Mammary epithelial cell (primary cell): ENCODE measurements at regions not wholly inside any gene's neighbourhood (a gene's known extent, or its start where the extent isn't known, plus 50 kb on each side); places are given as distances from the start of the nearest gene placed in this dataset.
"Not testable (repeated sequence)": the region's sequence is repeated elsewhere in the genome, so short reads cannot be mapped to it uniquely, and the experiment has no call there.

Experiments used
- EZH2 ChIP-seq: IDR thresholded peaks from 2 replicates; pipeline ENCODE4 v1.6.1; 2012; ENCODE audit warnings: low read length, inconsistent platforms, borderline replicate concordance
- TF ChIP-seq, protein P1 (sequence below), 2 donors: IDR thresholded peaks in 1 of 2; conservative IDR thresholded peaks in 1 of 2; 2 replicates each; pipeline ENCODE4 v1.5.1; 2011 to 2012; ENCODE audit warnings: inconsistent platforms in 2 of 2, low read length in 2 of 2, mild to moderate bottlenecking in 2 of 2, control low read depth in 1 of 2, low read depth in 1 of 2; ENCODE audit not compliant: insufficient read depth in 1 of 2; ENCODE audit errors: extremely low read depth in 1 of 2

DNA sequence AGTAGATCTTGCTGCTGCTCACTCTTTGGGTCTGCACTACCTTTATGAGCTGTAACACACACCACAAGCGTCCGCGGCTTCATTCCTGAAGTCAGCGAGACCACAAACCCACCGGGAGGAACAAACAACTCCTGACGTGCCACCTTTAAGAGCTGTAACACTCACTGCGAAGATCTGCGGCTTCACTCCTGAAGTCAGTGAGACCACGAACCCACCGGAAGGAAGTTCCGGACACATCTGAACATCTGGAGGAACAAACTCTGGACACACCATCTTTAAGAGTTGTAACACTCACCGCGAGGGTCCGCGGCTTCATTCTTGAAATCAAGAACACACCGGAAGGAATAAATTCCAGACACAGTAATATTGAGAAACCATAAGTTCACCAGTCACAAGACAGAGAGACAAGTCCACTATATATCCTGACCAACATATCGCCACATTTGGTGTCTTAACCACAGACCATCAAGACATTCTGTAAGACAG is 58.4 kb upstream of the RNF38 start:
- TF ChIP-seq, protein P1, sequence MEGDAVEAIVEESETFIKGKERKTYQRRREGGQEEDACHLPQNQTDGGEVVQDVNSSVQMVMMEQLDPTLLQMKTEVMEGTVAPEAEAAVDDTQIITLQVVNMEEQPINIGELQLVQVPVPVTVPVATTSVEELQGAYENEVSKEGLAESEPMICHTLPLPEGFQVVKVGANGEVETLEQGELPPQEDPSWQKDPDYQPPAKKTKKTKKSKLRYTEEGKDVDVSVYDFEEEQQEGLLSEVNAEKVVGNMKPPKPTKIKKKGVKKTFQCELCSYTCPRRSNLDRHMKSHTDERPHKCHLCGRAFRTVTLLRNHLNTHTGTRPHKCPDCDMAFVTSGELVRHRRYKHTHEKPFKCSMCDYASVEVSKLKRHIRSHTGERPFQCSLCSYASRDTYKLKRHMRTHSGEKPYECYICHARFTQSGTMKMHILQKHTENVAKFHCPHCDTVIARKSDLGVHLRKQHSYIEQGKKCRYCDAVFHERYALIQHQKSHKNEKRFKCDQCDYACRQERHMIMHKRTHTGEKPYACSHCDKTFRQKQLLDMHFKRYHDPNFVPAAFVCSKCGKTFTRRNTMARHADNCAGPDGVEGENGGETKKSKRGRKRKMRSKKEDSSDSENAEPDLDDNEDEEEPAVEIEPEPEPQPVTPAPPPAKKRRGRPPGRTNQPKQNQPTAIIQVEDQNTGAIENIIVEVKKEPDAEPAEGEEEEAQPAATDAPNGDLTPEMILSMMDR (conservative IDR thresholded peaks at IDR 0.05 in 1 of 2, IDR thresholded peaks at IDR 0.05 in 1 of 2; ENCODE audit: extremely low read depth in 1 of 2, insufficient read depth in 1 of 2, low read depth in 1 of 2, low read length in 2 of 2) = not testable (repeated sequence)
- not testable (repeated sequence) for TF ChIP-seq EZH2
